Hematopoietic multipotent progenitor cell treated with erythropoietin and hydrocortisone succinate and interleukin-3 and kit ligand, for 6 days (in vitro differentiated cells): ENCODE measurements at regions not wholly inside any gene's neighbourhood (a gene's known extent, or its start where the extent isn't known, plus 50 kb on each side); places are given as distances from the start of the nearest gene placed in this dataset.
"Not testable (repeated sequence)": the region's sequence is repeated elsewhere in the genome, so short reads cannot be mapped to it uniquely, and the experiment has no call there.

Source experiments
- DNase-seq: peaks from one replicate; pipeline ENCODE4 v3.0.0-alpha.2; 2015

DNA sequence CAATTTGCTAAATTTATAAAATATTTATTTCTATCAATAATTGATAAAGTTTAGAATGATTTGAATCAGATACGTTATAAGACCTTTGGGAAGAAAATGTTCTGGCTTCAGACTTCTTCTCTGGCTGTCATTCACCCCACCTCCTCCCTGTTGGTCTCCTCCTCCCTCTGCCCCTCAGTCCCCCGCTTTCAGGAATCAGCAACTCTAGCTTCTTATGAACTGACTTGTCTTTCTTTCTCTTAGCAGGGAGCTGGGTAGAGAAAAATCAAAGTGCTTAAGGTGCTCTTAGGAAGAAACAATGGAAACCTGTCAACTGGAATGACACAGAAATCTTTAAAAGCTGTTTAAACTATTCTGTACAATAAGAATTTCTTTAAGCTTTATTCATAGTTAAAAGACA, 71.3 kb upstream of the ETV3 start:
- DNase-seq, result no peak

DNA sequence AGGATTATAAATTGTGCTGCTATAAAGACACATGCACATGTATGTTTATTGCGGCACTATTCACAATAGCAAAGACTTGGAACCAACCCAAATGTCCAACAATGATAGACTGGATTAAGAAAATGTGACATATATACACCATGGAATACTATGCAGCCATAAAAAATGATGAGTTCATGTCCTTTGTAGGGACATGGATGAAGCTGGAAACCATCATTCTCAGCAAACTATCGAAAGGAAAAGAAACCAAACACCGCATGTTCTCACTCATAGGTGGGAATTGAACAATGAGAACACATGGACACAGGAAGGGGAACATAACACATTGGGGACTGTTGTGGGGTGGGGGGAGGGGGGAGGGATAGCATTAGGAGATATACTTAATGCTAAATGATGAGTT, 67.8 kb upstream of the ETV3 start:
- DNase-seq, result not testable (repeated sequence)

DNA sequence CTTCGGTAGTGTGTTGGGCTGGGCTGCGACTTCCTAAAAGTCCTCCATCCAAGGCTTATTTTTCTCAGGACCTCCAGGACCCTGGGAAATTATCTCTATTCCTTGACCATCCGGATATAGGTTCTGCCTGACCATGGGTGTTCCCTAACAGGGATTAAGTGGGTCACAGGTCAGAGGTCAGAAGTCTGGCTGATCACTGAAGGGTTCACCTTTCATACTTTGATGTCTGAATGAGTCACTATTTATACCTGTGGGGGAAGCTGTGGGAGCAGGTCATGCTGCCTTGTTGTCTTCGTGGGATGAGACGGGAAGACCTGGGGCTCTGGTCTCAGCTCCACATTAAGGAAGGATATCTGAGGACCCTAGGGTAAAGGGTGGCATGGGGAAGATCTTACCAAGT, 65.0 kb upstream of the ETV3 start:
- DNase-seq, result no peak

DNA sequence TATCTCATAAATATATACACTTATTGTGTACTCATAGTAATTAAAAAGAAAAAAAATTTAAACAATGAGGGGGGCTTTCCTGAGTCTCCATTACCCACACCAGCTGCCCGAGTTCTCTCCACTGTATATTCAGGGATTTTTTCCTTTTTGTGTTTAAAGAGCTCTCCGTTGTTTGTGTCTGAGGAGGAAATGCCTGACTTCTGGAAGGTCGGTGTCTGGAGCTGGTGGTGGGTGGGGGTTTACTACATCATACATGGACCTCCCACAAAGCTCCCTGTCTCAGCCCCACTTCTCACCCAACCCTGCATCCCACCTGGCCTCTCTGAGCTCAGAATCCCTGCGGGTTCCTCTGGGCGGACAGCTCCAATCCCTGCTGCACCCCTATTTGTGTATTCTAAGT, 64.1 kb upstream of the ETV3 start:
- no peak for DNase-seq

DNA sequence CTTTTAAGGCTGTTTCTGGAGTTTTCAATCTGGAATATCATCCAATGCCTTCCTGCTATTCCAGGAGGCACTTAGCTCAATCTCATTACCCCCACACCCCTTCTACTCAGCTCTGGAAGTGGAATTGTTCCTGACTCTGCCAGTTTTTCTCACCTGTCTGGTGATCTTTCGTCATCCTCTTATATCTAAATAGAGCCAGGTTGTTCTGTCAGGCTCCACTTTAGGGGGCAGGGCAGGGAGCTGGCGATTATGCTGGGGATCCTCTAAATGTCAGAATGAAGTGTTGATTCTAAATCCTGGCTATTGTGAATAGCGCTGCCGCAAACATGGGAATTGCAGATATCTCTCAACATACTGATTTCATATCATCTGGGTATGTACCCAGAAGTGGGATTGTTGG, 63.6 kb upstream of the ETV3 start:
- no peak for DNase-seq

DNA sequence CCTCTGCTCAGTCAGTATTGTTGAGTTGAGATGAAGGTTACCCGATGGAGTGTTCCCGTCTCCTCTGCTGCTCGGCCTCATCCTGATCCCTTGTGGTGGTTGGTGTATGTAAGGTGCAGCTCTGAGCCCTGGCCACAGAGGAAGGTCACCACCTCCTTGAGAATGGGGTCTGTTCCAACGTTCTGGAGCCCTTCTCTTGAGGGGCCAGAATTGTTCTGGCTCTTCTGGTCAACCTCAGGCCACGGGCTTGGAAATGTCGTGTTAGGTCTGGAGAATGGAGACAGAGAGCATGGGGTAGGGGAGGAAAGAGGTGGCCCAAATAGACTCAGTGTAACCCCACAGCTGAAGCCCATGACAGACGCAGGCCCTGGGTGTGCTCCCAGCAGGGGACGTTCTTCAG, 62.3 kb upstream of the ETV3 start:
- no peak for DNase-seq

DNA sequence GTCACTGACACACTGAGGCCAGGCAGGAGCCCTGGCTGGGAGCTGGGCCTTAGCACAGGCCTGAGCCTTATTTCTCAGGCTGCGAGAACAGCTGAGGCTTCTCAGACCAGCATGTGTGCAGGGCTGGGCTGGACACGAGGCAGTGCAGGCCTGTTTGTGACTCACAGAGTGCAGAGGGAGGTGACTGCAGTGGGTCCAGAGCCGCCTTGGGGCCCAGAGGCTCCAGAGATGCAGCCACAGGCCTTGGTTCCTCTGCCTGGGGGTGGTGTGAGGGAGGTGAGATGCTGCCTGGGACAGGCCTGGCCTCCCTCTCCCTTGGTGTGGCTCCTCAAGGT, 61.2 kb upstream of the ETV3 start:
- DNase-seq, result no peak

DNA sequence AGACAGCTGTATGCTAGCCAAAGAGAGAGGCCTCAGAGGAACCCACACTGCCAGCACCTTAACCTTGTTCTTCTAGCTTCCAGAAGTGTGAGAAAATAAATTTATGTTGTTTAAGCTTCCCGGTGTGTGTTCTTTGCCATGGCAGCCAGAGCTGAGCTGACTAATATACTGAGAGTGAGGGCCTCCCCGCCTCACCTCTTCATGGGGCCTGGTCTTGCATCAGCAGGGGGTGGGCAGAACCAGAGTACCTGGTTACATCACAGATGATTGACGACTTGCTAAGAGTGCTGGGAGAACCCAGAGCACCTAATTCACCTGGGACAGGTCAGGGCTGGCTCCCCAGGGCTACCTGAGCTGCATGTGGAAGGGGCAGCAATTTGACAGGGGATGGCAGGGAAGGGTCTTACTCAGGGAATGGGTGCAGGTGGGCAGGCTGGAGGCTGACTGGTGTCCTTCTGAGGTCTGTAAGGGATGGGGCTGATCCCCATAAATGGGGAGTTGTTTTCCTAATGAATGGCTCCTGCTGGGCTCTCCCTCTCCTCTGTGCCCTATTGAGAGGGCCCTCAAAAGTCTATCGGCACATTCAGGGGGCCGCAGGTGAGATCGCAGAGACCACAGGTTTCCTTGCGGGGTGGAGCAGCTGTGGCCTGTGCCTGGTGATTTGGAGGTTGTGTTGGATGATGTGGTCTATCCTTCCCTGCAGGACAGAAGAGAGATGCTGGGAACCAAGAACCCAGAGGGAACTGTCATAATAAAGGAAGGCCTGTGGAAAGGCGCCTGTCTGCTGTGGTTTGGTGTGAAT, 60.6 kb upstream of the ETV3 start:
- no peak for DNase-seq

DNA sequence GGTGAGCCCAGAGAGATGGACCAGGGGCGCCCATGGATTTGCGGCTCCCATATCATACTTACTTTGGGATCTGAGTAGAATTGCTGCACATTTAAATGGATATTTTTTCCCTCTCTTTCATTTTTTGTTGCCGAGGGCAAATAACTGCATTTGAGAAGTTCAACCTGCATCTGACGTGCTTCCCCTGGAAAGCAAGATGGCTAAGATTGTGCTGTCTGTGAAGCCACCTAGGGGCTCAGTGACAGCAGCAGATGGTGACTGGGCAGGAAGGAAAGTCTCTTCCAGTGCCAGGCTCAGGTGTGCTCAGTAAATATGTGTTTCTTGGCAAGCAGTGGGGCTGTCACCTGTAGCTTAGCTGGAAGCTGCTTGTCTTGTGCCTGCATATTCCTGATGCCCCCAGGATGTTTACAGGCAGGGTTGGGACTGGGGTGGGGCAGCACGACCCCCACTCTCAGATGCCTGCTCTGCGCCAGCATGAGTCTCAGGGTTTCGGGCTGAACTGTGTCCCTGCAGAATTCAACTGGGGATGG, 59.8 kb upstream of the ETV3 start:
- no peak for DNase-seq

DNA sequence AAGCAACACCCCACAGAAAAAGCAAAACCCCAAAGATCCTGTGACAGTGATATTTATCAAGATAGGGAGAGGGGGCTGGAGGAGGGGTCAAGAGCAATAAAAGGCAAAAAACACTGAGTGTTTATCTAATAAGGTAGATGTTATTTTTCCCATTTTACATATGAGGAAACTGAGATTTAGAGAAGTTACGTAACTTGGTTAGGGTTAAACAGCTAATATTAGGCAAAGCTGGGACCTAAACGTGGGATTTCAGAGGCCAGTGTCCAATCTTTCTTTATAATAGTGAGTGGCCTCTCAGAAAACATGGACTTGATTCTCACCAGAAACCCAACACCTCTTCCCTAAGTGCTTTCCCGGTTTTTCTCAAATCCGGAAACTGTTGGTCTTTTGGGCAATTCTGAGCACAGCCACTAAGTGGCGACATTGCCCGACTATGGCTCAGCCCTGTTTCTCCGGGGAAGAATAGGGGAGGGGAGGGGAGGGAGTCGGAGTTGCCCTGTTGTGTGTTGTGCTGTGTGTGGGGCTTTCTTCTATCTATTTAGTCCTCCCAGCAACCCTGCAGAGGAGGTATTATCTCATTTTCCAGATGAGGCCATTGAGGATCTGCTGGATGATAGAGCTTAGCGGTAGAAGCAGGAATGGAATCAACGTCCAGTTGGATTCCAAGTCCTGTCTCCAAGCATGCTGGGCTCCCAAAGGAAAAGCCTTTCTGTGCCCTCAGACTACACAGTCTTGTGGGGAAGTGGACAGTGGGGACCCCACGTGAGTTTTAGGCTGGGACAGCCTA, 58.7 kb upstream of the ETV3 start:
- DNase-seq, result peak; percentile 28

DNA sequence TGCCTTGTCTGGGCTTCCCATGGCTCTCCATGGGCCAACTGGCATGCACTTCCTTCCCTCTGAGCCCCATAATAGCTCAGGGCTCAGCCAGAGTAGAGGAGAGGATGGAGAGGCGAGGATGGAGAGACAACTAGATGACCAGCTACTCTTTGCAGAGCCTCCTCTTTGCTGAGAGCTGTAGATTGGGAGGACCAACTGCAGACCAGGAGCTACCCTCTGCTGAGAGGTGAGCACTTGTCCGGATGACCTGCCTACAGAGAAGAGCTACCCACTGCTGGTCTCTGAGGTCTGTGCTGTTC, 58.0 kb upstream of the ETV3 start:
- no peak for DNase-seq

DNA sequence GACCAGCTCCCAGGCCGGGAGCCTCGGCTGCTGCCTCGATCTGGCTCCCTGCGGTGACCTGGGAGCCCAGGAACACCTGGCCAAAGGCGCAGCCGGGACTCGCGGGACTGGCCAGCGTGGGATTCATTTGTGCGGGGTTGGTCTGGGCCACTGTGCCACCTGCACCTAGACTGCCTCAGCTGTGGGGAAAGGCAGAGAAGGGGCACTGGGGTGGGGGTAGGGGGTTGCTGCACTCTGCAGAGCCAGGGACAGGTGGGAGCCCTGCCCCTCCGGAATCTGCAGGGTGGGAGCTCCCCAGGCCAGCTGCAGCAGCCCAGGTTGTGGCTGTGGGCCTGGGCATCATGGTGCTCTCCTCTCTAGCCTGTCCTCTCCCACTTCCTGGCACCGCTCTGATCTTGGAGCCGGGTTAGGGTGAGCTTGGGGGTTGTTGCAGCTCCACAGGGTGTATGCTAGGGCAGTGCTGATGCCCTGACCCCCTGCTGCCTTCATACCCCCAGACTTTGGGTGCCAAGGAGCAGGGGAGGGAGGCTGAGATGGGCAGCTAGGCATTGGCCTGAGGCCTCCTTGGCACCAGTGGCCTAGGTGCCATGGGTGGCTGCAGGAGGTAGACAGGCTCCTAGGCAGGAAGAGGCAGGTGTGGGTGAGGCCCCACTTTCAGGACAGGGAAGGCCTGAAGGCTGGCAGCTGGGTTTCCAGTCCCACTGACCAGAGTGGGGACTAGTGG, 57.5 kb upstream of the ETV3 start:
- DNase-seq, result no peak

DNA sequence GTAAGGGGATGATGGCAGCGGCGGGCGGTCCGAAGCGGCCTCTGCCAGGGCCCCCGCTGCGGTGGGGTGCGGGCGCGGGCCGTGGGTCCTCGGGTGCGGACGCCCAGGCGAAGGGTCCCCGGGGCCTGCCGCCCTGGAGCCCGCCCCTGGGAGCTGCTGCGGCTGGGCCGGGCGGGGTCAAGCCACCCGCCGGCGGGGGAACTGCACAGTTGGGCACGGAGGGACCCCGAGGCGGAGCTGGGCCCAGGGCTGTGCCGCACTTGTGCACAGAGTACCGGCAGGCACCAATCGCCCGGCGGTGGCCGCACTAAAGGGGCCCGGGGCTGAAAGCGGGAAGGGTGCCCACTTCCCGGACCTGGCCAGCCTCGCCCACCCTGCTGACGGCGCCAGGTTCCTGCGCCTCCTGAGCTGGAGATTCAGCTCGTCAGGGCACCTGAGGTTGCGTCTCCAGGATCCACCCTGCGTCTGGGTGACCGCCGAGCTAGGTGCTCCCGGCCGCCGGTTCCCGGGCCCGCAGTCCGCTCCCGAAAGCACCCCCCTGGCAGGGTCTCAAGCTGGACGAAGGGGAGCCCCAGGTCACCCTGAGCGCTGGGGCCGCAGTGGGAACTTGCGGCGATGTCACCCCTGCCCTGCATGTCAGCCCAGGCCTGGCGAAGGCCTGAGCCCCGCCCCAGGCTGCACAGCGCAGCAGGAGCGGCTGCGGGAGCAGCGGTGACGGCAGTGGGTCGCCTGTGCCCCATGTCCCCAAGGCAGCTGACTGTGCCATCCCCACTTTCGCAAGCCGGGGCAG, 56.7 kb upstream of the ETV3 start:
- DNase-seq, result no peak

DNA sequence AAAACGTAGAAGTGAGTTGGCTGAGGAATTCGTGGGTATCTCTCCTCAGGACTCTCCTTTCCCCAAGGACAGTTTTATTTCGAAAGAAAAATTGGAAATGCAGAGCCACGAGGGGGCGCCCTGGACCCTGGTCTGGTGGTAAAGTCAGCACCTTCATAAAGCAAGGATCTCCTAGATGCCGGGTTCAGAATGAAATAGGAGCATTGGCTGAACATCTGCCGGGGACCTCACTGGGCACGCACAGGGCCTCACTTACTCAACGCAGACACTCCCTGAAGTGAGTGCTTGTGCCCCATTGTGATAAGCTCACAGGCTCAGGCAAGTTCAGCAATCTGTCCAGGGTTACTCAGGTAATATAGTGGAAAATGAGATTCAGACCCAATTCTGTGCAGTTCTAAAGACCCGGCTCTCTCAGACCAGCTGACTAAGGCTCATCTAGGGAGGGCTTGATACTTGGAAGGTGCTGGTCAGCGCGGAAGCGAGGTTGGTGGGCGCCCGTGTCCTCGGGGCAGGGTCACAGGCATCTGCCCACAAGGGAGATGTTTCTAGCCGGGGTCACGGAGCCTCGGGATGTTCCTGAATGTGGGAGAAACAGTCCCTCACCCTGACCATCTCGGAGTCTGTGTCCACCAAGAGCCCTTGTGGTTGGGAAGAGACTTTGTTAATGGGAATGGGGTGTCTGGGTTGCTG, 55.7 kb upstream of the ETV3 start:
- DNase-seq, result peak; percentile 84

DNA sequence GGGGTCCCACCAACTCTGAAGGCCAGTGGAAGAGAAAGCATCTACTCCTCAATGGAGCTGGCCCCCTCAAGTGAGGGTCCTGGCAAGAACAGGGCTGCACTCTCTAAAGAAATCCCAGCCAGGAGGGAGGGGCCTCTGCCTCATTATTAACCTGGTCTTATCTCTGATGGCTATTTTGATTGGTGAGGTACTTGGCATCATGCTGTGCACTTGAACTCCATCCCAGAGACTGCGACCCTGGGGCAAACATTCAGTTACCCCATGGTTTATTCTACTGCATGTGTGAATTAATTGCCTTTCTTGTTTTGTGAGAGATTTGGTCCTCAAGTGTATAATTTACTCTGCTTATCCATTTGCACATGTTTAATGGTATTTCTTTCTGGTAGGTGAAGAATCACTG, 55.0 kb upstream of the ETV3 start:
- no peak for DNase-seq

DNA sequence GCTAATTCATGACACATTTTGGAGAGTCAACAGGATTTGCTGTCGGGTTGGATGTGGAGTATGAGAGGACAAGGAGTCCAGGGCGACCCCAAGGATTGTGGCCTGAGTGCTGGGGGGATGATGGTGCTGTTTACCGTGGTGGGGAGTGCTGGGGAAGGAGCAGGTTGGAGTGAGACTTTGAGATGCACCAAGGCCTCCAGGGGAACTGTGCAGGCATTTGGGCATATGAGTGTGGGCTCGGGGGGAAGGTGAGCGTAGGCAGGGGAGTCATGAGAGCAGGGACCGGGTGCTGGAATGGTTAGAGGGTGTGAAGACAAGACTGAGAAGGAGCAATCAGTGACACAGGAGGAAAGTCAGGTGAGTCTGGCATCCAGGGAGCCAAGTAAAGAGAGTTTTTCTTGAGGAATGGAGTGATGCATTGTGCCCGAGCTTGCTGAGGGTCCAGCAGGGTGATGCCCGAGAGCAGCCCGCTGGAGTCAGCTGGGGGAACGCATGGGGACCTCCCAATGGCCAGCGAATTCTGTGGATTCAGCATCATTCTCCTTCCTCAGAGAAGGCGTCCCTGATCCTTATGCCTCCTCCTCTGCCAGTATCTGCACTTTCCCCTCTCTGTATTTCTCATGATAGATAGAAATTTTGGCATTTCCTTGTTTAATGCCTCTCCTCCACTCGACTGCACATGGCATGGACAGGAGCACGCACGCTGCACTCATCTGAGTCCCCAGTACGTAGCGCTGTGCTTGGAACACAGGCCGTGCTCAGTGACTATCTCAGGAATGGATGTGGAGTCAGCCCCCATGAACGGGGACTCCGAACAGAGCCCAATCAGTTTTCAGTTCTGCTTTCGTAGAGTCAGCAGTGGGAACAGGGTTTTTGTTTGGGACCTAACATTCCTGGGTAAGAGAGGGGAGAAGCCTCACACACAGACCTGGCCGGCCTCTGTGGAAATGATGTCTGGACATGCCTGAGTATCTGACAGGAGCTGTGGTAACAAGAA, 52.1 kb upstream of the ETV3 start:
- no peak for DNase-seq

DNA sequence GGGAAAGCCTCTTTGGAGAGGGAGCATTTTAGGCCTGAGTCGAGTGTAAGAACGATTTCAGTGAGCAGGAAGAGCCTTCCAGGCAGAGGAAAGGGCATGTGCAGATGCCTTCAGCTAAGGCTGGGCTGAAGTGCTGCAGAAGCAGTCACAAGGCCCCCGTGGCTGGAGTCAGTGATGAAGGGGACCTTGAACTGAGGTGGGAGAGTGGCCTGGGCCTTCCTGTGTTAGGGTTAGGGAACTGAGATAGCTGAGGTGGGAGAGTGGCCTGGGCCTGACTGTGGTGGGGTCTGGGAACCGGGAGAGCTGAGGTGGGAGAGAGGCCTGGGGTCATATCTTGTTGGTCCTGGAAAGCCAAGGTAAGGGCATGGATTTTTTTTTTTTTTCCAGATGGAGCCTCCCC, 50.9 kb upstream of the ETV3 start:
- no peak for DNase-seq
